H1 (cell line): ENCODE measurements at regions not wholly inside any gene's neighbourhood (a gene's known extent, or its start where the extent isn't known, plus 50 kb on each side); places are given as distances from the start of the nearest gene placed in this dataset.

Experiments used
- BCL11A ChIP-seq, 2 experiments: IDR thresholded peaks; one replicate each; pipeline ENCODE4 v1.6.1; 2011; ENCODE audit warnings: low read depth in 2 of 2, low read length in 2 of 2, mild to moderate bottlenecking in 2 of 2
- CHD2 ChIP-seq: IDR thresholded peaks from 2 replicates; pipeline ENCODE4 v1.6.1; 2012; ENCODE audit warnings: low read length, improper control_type of control experiment
- CTBP2 ChIP-seq: IDR thresholded peaks from 2 replicates; pipeline ENCODE4 v1.7.0; 2011; ENCODE audit warnings: borderline replicate concordance, mild to moderate bottlenecking, moderate library complexity, mixed read lengths, low read length; ENCODE audit not compliant: insufficient read depth, insufficient read length
- CTCF ChIP-seq, 3 experiments: IDR thresholded peaks; 1 replicate in 2 of 3; 2 replicates in 1 of 3; pipeline versions ENCODE4 v1.5.1 to v1.6.1; 2011; ENCODE audit warnings: low read length in 3 of 3, mild to moderate bottlenecking in 3 of 3, inconsistent platforms in 2 of 3, low read depth in 1 of 3, moderate library complexity in 1 of 3; ENCODE audit not compliant: insufficient read depth in 1 of 3; ENCODE audit errors: control extremely low read depth in 1 of 3
- GTF2F1 ChIP-seq: IDR thresholded peaks from 2 replicates; pipeline ENCODE4 v1.6.1; 2012; ENCODE audit warnings: low read depth, low read length, improper control_type of control experiment, borderline replicate concordance
- HDAC2 ChIP-seq, 2 experiments: fragments of 300-600 bp in 1 of 2; sonication (generic) in 1 of 2; IDR thresholded peaks; 2 replicates each; pipeline ENCODE4 v1.6.1; 2011 to 2012; ENCODE audit warnings: low read depth in 2 of 2, low read length in 2 of 2, mild to moderate bottlenecking in 2 of 2, moderate library complexity in 2 of 2, borderline replicate concordance in 1 of 2, inconsistent platforms in 1 of 2
- HDAC6 ChIP-seq: IDR thresholded peaks from one replicate; pipeline ENCODE4 v1.7.1; 2012; ENCODE audit warnings: low read depth, mild to moderate bottlenecking, inconsistent platforms, low read length, moderate library complexity
- NRF1 ChIP-seq: IDR thresholded peaks from 2 replicates; pipeline ENCODE4 v1.6.1; 2011; ENCODE audit warnings: mild to moderate bottlenecking, low read depth, low read length, improper control_type of control experiment
- PHF8 ChIP-seq: fragments of 200-600 bp; sonication (generic); conservative IDR thresholded peaks from 2 replicates; pipeline ENCODE4 v1.7.1; 2012; ENCODE audit warnings: low read depth, mild to moderate bottlenecking, inconsistent platforms, low read length, moderate library complexity
- POLR2A ChIP-seq, 2 experiments: IDR thresholded peaks; 1 replicate in 1 of 2; 2 replicates in 1 of 2; pipeline ENCODE4 v1.6.1; 2011; ENCODE audit warnings: low read depth in 2 of 2, low read length in 2 of 2, mild to moderate bottlenecking in 2 of 2; ENCODE audit errors: control extremely low read depth in 1 of 2
- POU5F1 ChIP-seq: IDR thresholded peaks from 2 replicates; pipeline ENCODE4 v1.6.1; 2011; ENCODE audit warnings: low read depth, mild to moderate bottlenecking, low read length, moderate library complexity
- RBBP5 ChIP-seq: IDR thresholded peaks from 2 replicates; pipeline ENCODE4 v1.7.1; 2012; ENCODE audit warnings: low read depth, mild to moderate bottlenecking, inconsistent platforms, low read length, moderate library complexity, borderline replicate concordance
- SAP30 ChIP-seq: fragments of 300-600 bp; sonication (generic); IDR thresholded peaks from 2 replicates; pipeline ENCODE4 v1.7.1; 2012; ENCODE audit warnings: low read length, moderate library complexity, mild to moderate bottlenecking, inconsistent platforms; ENCODE audit not compliant: insufficient read depth, insufficient replicate concordance
- SIRT6 ChIP-seq: IDR thresholded peaks from one replicate; pipeline ENCODE4 v1.7.1; 2012; ENCODE audit warnings: low read length, inconsistent platforms
- SIX5 ChIP-seq: IDR thresholded peaks from 2 replicates; pipeline ENCODE4 v1.6.1; 2011; ENCODE audit warnings: mild to moderate bottlenecking, low read depth, low read length
- SP2 ChIP-seq: IDR thresholded peaks from 2 replicates; pipeline ENCODE4 v1.6.1; 2012; ENCODE audit warnings: mild to moderate bottlenecking, low read length, inconsistent platforms
- TAF7 ChIP-seq: optimal IDR thresholded peaks from 2 replicates; pipeline ENCODE3; 2011; ENCODE audit warnings: low read depth, mild to moderate bottlenecking, inconsistent platforms, low read length, moderate library complexity, borderline replicate concordance
- TCF12 ChIP-seq: IDR thresholded peaks from 2 replicates; pipeline ENCODE4 v1.6.1; 2011; ENCODE audit warnings: low read depth, mild to moderate bottlenecking, low read length

GRCh38 chr16:49009204-49009603 is 272.4 kb downstream of the CBLN1 start (continued):
- no peak for TF ChIP-seq SIX5
- no peak for TF ChIP-seq SAP30
- no peak for TF ChIP-seq POLR2A (IDR thresholded peaks at IDR 0.05; ENCODE audit: control extremely low read depth in 1 of 2, low read depth in 2 of 2, low read length in 2 of 2)
- no peak for TF ChIP-seq TAF7
- no peak for TF ChIP-seq SP2
- TF ChIP-seq RBBP5: no peak
- TF ChIP-seq HDAC6: no peak
- TF ChIP-seq CHD2: no peak
- no peak for TF ChIP-seq GTF2F1
- TF ChIP-seq HDAC2 (IDR thresholded peaks at IDR 0.05; ENCODE audit: borderline replicate concordance in 1 of 2, low read depth in 2 of 2, low read length in 2 of 2): no peak
- TF ChIP-seq POU5F1: no peak
- no peak for TF ChIP-seq NRF1
- TF ChIP-seq TCF12: no peak
- no peak for TF ChIP-seq PHF8
- TF ChIP-seq CTBP2: no peak
- no peak for TF ChIP-seq SIRT6
- TF ChIP-seq BCL11A (IDR thresholded peaks at IDR 0.05; ENCODE audit: low read depth in 2 of 2, low read length in 2 of 2): no peak
- no peak for TF ChIP-seq CTCF (IDR thresholded peaks at IDR 0.05; ENCODE audit: control extremely low read depth in 1 of 3, insufficient read depth in 1 of 3, low read depth in 1 of 3, low read length in 3 of 3)
